Skeletal muscle satellite cell (primary cell): ENCODE measurements at regions not wholly inside any gene's neighbourhood (a gene's known extent, or its start where the extent isn't known, plus 50 kb on each side); places are given as distances from the start of the nearest gene placed in this dataset.
"Not testable (repeated sequence)": the region's sequence is repeated elsewhere in the genome, so short reads cannot be mapped to it uniquely, and the experiment has no call there.

Source experiments
- H3K27me3 ChIP-seq: 2 replicates; pipeline ENCODE4 v1.7.0; 2013; ENCODE audit warnings: low read length; ENCODE audit not compliant: control insufficient read depth, insufficient read depth
- H3K36me3 ChIP-seq: 2 replicates; pipeline ENCODE4 v1.7.0; 2013; ENCODE audit warnings: mild to moderate bottlenecking, control low read depth, low read length; ENCODE audit not compliant: insufficient read depth
- H3K4me1 ChIP-seq: 2 replicates; pipeline ENCODE4 v1.7.0; 2013; ENCODE audit warnings: low read length; ENCODE audit not compliant: control insufficient read depth, insufficient read depth
- H3K4me2 ChIP-seq: 2 replicates; pipeline ENCODE4 v1.7.0; 2013; ENCODE audit warnings: mild to moderate bottlenecking, low read length
- H3K4me3 ChIP-seq: 2 replicates; pipeline ENCODE4 v1.7.0; 2013; ENCODE audit warnings: low read length
- H3K9ac ChIP-seq: 2 replicates; pipeline ENCODE4 v1.7.0; 2013; ENCODE audit warnings: mild to moderate bottlenecking, low read depth, low read length, moderate library complexity
- H3K9me3 ChIP-seq: replicated peaks from 2 replicates; pipeline ENCODE4 v1.7.0; 2013; ENCODE audit warnings: mild to moderate bottlenecking, control low read depth, low read length

DNA sequence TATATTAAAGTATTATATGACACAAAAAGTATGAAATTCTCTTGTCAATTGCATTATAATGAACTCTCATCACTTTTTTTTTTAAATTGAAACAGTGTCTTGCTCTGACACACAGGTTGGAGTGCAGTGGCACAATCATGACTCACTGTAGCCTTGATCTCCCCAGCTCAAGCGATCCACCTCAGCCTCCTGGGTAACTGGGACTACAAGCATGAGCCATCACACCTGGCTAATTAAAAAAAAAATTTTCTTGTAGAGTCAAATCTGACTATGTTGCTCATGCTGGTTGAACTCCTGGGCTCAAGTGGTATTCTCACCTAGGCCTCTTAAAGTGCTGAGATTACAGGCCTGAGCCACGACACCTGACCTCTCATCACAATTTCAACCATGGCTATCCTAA lies 259.3 kb downstream of the S1PR1 start:
- Histone ChIP-seq H3K27me3 (no peaks in the 10 kb centered on the region), H3K4me2 (no peak overlapping the region)

DNA sequence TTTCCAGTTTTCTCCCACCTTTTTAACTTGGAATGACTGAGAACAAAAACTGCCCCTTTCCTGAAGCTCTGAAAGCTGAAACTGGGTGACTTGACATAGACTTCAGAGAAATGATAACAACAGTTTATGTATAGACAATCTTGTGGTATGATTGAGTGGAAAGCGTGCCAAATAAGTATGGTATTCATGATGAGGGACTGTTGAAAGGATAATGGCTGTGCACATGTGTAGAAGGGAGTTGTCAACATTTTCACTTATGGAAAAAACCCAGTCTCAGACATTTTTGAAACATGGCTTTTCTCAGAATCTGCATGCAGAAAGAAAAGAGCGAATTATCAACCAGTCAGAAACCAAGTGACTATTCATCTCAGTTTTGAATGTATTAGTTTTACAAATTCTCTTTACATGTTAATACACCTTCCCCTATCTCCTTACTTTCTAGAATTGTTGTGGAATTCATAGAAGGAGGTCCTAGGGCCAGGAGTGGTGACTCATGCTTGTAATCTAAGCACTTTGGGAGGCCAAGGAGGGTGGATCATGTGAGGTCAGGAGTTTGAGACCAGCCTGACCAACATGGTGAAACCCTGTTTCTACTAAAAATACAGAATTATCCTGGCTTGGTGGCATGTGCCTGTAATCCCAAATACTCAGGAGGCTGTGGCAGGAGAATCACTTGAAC lies 261.2 kb downstream of the S1PR1 start:
- no peaks in the 10 kb centered on the region for H3K4me1 ChIP-seq
- H3K36me3 ChIP-seq = no peaks in the 10 kb centered on the region
- H3K27me3 ChIP-seq = no peaks in the 10 kb centered on the region
- no peaks in the 10 kb centered on the region for H3K9me3 ChIP-seq
- no peak overlapping the region for H3K4me3 ChIP-seq
- no peak overlapping the region for H3K9ac ChIP-seq
- no peak overlapping the region for H3K4me2 ChIP-seq

More for the DNA sequence above, 259.3 kb downstream of the S1PR1 start:
- no peak overlapping the region for H3K4me3 ChIP-seq
- no peak overlapping the region for H3K9ac ChIP-seq
- H3K36me3 ChIP-seq = no peaks in the 10 kb centered on the region
- no peaks in the 10 kb centered on the region for H3K9me3 ChIP-seq
- no peaks in the 10 kb centered on the region for H3K4me1 ChIP-seq

DNA sequence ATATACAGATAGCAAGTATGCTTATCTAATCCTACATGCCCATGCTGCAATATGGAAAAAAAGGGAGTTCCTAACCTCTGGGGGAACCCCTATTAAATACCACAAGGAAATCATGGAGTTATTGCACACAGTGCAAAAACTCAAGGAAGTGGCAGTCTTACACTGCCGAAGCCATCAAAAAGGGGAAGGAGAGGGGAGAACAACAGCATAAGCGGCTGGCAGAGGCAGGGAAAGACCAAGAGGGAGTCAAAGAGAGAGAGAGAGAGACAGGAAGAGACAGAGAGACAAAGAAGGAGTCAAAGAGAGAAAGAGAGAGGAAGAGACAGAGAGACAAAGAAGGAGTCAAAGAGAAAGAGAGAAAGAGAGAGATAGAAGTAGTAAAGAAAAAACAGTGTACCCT lies 267.3 kb downstream of the S1PR1 start:
- not testable (repeated sequence) for H3K36me3 ChIP-seq, H3K9ac ChIP-seq, H3K9me3 ChIP-seq, H3K27me3 ChIP-seq, H3K4me1 ChIP-seq, H3K4me2 ChIP-seq, H3K4me3 ChIP-seq

DNA sequence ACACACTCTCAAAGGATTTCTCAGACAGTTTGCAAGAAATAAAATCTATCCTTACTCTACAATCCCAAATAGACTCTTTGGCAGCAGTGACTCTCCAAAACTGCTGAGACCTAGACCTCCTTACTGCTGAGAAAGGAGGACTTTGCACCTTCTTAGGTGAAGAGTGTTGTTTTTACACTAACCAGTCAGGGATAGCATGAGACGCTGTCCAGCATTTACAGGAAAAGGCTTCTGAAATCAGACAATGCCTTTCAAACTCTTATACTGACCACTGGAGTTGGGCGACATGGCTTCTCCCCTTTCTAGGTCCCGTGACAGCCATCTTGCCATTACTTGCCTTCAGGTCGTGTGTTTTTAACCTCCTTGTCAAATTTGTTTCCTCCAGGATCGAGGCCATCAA lies 268.4 kb downstream of the S1PR1 start:
- not testable (repeated sequence) for H3K36me3 ChIP-seq, H3K4me1 ChIP-seq, H3K9me3 ChIP-seq, H3K4me2 ChIP-seq, H3K4me3 ChIP-seq, H3K27me3 ChIP-seq, H3K9ac ChIP-seq

GRCh38 chr1:101506541-101507164 lies 269.8 kb downstream of the S1PR1 start:
- H3K9me3 ChIP-seq = no peaks in the 10 kb centered on the region
- H3K4me3 ChIP-seq = no peak overlapping the region
- H3K4me2 ChIP-seq = no peak overlapping the region
- no peaks in the 10 kb centered on the region for H3K36me3 ChIP-seq
- no peaks in the 10 kb centered on the region for H3K4me1 ChIP-seq
- peaks cover 11% of the 10 kb centered on the region for H3K27me3 ChIP-seq
- no peak overlapping the region for H3K9ac ChIP-seq

DNA sequence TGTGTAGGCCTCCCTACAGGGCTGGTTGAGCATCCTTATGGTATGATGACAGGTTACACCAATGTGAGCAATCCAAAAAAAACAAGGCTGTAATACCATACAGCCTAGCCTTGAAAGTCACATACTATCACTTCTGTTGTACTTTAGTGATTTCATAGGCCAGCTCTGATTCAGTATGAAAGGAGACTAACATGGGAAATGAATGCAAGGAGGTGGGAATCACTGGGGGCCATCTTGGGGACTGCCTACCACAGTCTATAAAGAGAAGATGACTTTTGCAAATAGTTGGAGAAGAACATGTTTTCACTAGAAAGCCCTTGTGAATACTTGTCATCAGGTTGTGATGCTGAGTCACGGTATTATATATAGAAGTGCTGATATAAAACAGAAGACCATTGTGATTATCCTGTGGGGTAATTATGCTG lies 270.7 kb downstream of the S1PR1 start:
- Histone ChIP-seq H3K9ac (no peak overlapping the region), H3K9me3 (no peaks in the 10 kb centered on the region), H3K27me3 (peaks cover 11% of the 10 kb centered on the region), H3K4me1 (no peaks in the 10 kb centered on the region), H3K4me3 (no peak overlapping the region), H3K36me3 (no peaks in the 10 kb centered on the region), H3K4me2 (no peak overlapping the region)

DNA sequence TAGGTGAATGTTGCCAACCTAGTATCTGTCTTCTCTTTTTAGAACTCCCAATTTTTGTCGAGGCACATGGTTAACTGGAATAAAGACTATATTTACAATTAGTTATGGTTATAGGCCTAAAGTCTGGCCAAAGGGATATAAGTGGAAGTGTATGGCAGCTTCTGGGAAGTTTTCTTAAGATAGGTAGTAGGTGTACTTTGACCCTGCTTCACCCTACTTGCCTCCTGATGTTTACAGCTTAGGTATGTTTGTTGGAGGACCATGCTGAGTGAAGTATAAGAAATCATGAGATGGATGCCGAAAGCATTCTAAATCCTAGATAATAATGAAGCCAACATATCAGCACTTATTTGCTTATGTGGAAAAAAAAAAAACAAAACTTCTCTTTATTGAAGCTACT lies 272.1 kb downstream of the S1PR1 start:
- Histone ChIP-seq H3K9ac (no peak overlapping the region), H3K27me3 (peaks cover 11% of the 10 kb centered on the region), H3K36me3 (no peaks in the 10 kb centered on the region), H3K9me3 (no peaks in the 10 kb centered on the region), H3K4me3 (no peak overlapping the region), H3K4me1 (no peaks in the 10 kb centered on the region), H3K4me2 (no peak overlapping the region)

DNA sequence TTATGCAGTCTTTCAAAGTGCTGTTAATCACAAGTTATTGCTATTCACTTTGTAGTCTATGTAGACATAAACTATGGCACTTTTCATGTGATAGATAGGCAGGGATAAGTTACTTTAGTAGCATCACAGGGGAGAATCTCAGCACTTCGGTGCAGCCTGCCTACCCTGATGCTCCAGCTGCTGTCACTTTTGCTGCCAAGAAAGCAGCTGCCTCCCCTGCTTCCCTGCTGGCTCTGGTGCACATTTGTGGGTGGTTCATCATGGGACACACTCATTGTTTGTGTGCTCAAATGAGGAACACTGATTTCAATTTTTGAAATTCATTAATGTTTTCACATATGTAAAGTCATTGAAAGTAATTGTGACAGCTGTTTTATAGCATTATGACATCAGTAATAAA lies 272.6 kb downstream of the S1PR1 start:
- Histone ChIP-seq H3K4me1 (no peaks in the 10 kb centered on the region), H3K9ac (no peak overlapping the region), H3K4me3 (no peak overlapping the region), H3K27me3 (peaks cover 11% of the 10 kb centered on the region), H3K36me3 (no peaks in the 10 kb centered on the region), H3K4me2 (no peak overlapping the region), H3K9me3 (no peaks in the 10 kb centered on the region)

- H3K4me1 ChIP-seq = no peaks in the 10 kb centered on the region
- no peaks in the 10 kb centered on the region for H3K36me3 ChIP-seq
- peaks cover 11% of the 10 kb centered on the region for H3K27me3 ChIP-seq
- H3K4me2 ChIP-seq = no peak overlapping the region
- no peak overlapping the region for H3K9ac ChIP-seq
- H3K4me3 ChIP-seq = no peak overlapping the region
- no peaks in the 10 kb centered on the region for H3K9me3 ChIP-seq
These were observed 274.5 kb downstream of the S1PR1 start for GRCh38 chr1:101511202-101511891.

GRCh38 chr1:101520302-101520701 lies 283.5 kb downstream of the S1PR1 start:
- H3K9ac ChIP-seq = no peak overlapping the region
- H3K4me2 ChIP-seq = no peak overlapping the region
- no peaks in the 10 kb centered on the region for H3K9me3 ChIP-seq
- no peaks in the 10 kb centered on the region for H3K36me3 ChIP-seq
- H3K4me1 ChIP-seq = no peaks in the 10 kb centered on the region
- no peaks in the 10 kb centered on the region for H3K27me3 ChIP-seq
- no peak overlapping the region for H3K4me3 ChIP-seq

DNA sequence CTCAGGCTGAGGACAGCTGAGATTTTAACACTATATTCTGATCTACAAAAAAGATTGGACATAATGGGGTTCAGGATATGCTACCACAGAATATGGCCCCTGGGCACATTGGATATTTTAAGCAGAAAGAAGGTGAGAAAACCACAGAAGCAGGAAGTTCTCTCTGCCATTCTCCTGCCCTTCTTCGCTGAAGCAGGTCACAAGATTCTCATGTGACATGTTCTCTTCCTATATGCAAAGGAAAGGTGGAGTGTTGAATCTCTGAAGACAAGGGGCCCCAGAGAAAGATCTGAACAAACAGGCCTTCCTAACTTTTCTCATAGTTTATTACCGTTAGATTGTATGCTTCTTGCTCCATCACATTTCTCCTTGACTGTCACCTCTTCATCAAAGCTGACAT lies 285.7 kb downstream of the S1PR1 start:
- no peak overlapping the region for H3K9ac ChIP-seq
- H3K4me3 ChIP-seq = no peak overlapping the region
- no peaks in the 10 kb centered on the region for H3K36me3 ChIP-seq
- H3K4me2 ChIP-seq = no peak overlapping the region
- no peaks in the 10 kb centered on the region for H3K4me1 ChIP-seq
- no peaks in the 10 kb centered on the region for H3K27me3 ChIP-seq
- H3K9me3 ChIP-seq = no peaks in the 10 kb centered on the region

GRCh38 chr1:101526813-101527212 lies 290.0 kb downstream of the S1PR1 start:
- Histone ChIP-seq H3K9ac (no peak overlapping the region), H3K4me1 (no peaks in the 10 kb centered on the region), H3K4me2 (no peak overlapping the region), H3K36me3 (no peaks in the 10 kb centered on the region), H3K9me3 (no peaks in the 10 kb centered on the region), H3K4me3 (no peak overlapping the region), H3K27me3 (no peaks in the 10 kb centered on the region)
